ENCODE measurements at regions not wholly inside any gene's neighbourhood (a gene's known extent, or its start where the extent isn't known, plus 50 kb on each side); places are given as distances from the start of the nearest gene placed in this dataset.
"Not testable (repeated sequence)": the region's sequence is repeated elsewhere in the genome, so short reads cannot be mapped to it uniquely, and the experiment has no call there.

- DNase-seq, result no peak
Observed at GRCh38 chr6:154602296-154602695, 91.8 kb upstream of the CNKSR3 start.

DNA sequence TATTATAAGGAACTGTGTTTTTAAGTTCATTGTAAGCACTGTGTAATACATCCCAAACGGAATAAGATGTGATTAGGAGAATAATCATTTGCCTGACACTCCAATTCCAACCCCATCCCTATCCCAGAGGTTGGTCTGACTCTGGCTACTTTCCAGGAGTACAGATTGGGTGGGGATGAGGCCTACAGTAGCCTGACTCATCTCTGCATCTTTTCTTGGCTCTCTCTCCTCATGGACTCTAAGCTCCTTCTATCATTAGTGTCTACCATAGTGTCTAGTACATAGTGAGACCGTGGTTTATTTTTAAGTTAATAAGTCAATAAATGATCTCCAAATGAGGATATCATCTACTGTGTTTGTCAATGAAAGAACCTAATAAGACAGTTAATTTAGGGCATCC, 92.2 kb upstream of the CNKSR3 start:
- DNase-seq, result no peak

- no peak for DNase-seq
Observed at GRCh38 chr6:154604119-154604518, 93.6 kb upstream of the CNKSR3 start.

DNA sequence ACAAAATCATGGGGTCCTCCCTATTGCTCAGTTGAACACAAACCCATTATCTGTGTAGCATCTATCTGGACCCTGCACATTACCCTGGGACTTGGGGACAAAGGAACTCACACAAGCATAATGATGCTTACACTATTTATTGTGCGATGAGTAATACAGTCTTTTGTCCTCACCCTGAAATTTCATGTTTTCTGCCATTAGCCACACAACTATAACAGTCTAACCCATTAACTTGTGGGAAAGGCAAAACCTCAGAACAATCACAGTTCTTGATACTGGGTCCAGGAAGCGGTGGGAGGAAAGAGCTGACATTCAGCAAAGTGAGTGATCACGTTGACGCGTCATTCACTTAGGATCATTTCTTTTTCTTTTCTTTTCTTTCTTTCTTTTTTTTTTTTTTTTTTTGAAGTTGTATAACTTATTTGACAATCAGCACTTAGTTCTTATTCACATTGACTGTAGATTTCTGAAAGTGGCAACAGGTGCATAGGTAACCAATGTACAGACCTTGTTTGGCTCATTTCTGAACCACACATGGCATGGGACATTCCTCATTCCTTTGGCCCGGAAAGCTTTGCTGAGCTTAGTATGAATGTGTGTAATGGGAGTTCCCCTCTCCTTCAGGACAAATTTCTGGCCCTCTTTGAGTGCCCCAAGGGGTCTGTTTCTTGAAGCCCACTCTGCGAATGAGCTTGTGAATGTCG, 94.8 kb upstream of the CNKSR3 start:
- DNase-seq, result no peak

GRCh38 chr6:154605882-154606370, 95.4 kb upstream of the CNKSR3 start:
- no peak for DNase-seq

- no peak for DNase-seq
Observed at GRCh38 chr6:154606457-154606856, 96.0 kb upstream of the CNKSR3 start.

- DNase-seq, result no peak
Observed at GRCh38 chr6:154606860-154607259, 96.4 kb upstream of the CNKSR3 start.

GRCh38 chr6:154611241-154611640, 100.8 kb upstream of the CNKSR3 start:
- no peak for DNase-seq

DNA sequence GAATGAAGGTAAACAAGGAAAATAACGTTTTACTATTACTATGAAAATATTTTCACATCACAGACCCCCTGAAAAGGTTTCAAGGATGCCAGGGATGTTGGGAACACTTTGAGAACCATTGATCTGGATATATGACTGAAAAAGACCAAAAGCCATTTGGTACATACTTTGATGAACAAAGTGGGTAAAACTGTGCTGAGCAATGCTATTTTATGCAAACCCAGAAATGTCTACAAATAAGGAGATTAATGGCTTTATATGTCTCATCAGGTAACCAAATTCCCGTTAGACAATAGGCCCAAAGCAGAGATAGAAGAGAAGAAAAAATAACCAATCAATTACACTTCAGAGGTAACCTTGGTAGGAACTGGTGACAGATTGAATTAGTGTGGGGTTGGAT, 101.4 kb upstream of the CNKSR3 start:
- DNase-seq, result no peak

DNA sequence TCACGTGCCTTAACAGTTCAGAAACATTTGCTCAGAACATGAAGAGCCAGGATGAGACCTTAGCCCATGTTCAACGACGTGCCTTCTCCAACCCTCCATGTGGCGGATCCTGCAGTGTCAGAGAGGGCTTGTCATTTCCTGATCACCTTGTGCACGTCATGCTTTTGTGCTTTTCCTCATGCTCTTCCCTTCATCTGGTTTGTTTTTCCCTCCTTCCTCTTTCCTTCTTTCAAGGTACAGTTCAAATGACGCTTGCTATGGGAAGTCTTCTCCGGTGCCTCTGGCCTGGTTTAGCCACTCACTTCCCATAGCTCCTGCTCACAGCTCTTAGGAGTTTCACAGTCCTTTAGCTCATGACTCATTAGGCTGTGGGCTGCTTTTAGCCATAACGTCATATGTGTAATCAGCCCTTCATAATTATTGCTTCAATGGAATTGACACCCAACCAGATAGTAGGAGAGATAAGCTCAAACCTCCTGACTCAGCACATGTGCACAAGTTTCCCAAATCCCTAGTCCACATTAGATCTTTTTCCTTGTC, 102.7 kb upstream of the CNKSR3 start:
- no peak for DNase-seq

DNA sequence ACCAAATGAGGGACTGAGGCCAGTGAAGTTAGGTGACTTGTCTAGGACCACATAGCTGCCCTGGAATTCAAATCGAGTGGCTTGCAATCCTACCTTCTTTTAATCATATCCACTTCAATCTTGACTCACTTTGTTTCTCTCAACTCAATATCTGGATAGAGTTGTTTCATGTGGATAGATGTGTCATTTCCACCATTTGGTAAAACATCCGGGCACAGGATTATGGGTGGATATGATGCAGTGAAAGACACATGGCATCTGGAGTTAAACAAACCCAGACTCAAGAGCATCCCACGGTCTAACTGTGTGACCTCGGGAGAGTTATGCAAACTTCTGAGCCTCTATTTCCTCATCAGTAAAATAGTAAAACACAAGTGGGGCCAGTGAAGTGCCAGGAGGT, 103.6 kb upstream of the CNKSR3 start:
- no peak for DNase-seq

- no peak for DNase-seq
Observed at GRCh38 chr6:154614641-154615040, 104.2 kb upstream of the CNKSR3 start.

DNA sequence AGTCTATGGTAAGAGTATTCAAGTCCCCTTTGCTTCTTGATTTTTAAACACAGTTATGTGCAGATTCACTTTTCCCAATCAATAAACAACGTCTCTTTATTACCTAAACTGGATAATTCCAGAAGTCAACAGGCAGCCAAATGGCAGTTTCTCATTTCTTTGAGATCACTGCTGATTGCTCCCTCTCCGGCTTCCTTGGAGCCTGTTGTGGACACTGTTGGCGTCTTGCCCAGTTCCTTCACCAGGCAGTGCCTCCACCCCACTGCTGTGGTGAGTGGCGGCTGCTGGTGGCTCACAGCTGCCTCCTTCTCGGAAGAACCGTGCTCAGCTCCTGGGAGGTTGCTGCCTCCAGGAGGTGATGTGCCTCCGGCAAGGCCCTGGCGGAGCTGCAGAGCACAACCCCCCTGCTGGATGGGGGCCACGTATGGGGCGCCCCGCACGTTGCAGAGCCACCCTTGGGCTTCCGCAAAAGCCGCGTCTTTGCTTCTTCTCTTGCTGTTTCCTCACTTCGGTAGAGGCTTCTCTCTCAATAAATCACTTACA, 105.1 kb upstream of the CNKSR3 start:
- peak; percentile 73 for DNase-seq

GRCh38 chr6:154617175-154617574, 106.7 kb upstream of the CNKSR3 start:
- DNase-seq, result no peak

- DNase-seq, result peak; percentile 54
Observed at GRCh38 chr6:154619146-154619545, 108.7 kb upstream of the CNKSR3 start.

DNA sequence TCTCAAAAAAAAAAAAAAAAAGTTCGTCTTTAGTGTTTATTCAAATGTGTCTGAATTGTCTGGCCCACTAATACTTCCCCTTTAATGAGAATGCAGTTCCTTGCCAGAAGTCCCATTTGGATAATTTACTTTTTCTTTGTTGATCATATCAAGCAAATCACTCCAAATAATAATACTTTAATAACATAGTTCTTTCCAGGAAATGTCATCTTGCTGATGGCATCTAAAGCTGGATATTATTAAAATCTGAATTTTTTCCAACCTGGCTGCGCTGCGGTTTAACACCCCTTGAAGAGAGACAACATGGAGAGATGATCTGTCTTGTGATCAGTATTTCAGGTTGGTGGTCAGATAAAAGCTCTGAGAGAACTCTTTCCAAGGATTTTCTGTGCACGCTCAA, 111.2 kb upstream of the CNKSR3 start:
- no peak for DNase-seq

DNA sequence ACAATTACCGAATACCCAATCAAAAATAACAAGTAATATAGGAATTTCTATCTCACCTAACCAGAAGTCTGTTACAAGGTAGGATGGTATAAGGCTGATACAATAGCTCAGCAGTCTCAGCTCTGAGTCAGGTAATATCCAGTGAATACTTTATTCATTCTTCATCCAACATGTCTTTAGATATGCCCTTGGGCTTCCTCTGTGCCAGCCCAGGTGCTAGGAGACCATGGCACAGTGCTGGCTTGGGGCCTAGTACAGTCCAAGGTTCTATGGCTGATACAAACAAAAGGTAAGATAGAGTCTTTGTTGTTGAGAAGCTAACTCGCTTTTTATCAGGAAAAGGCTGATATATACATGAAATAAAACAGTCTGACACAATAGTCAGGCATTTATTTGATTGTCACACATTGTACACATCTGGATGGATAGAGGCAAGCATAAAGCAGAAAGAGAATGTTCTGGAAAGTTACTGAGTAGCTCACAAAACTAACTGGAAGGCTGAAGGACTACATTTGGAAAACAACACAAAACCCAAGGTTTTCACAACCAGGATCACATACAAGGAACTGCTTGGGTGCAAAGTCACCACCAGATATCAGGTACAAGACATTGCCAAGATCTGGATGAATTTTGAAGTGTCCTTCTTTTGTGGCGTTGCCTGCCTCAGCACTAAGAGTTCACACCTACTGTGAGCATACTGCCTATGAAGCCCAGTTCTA, 110.4 kb upstream of the SCAF8 start:
- DNase-seq, result no peak

DNA sequence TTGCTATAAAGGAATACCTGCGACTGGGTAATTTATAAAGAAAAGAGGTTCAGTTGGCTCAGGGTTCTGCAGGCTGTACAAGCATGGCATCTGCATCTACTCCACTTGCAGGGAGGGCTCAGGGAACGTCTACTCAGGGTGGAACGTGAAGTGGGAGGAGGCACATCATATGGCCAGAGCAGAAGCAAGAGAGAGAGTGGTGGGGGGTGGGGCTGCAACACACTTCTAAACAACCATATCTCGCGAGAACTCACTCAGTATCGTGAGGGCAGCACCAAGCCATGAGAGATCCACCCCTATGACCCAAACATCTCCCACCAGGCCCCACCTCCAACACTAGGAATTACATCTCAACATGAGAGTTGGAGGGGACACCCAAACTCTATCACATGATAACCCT, 109.8 kb upstream of the SCAF8 start:
- DNase-seq, result no peak

DNA sequence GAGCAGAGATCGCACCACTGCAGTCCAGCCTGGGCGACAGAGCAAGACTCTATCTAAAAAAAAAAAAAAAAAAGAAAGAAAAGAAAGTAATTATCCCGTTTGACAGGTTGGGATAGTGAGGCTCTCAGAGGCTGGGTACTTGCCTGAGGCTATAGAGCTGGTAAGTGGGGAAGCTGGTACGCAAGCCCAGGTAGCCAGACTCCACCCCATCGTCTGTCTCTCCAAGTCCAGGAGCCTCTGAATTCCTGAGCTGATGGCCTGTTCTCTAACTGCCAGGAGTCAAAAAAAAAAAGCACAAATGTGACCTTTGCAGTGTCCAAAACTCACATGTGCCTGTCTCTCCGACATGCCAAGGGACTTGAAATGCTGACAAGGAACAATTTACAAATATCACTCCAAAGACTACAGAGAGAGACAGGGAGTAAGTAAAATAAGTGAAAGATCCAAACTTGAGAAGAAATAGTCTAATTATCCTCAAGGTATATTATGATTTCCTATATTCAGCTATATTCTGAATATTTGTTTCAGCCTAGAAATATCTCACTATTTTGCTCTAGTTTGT, 109.1 kb upstream of the SCAF8 start:
- no peak for DNase-seq

DNA sequence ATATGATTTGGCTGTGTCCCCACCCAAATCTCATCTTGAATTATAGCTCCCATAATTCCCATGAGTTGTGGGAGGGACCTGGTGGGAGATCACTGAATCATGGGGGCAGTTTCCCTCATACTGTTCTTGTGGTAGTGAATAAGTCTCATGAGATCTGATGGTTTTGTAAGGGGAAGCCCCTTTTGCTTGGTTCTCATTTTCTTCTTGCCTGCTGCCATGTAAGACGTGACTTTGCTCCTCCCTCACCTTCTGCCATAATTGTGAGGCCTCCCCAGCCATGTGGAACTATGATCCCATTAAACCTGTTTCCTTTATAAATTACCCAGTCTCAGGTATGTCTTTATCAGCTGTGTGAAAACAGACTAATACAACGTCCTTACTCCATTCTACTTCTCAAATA, 108.5 kb upstream of the SCAF8 start:
- not testable (repeated sequence) for DNase-seq

DNA sequence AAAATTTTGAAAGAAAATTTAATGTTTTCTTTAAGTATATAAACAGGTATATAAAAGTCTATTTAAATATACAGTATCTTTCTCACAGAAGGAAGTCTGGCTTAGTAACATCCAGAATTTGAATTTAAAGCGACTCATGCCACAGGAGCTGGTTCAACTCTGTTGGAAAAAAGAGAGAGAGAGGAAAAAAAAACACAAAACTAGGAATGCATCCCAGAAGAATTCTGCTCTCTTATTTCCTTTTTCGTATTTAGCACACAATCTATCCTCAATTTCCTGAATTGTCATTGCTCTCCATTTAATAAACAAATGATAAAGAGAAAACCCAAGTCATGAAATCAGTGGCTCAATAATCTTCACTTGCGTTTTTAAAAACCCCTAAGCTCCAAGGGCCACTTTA, 107.5 kb upstream of the SCAF8 start:
- DNase-seq, result no peak

DNA sequence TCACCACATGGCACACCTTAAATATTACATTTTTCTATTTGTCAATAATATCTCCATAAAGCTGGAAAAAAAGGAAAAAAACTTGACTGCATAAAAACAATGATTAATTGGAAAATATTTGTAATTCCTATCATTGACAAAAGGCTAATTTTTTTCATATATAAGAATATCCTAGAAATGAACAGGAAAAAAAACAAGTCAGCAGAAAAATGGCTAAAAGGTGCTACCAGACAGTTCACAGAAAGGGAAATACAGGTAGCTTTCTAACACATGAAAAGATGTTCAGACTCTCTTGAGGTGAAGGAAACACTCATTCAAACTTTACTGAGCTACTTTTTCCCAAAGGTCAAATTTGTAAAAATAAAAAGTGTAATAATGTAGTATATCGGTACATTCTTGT, 104.1 kb upstream of the SCAF8 start:
- no peak for DNase-seq

- no peak for DNase-seq
Observed at GRCh38 chr6:154632119-154632518, 101.1 kb upstream of the SCAF8 start.

GRCh38 chr6:154637392-154637791, 95.8 kb upstream of the SCAF8 start:
- DNase-seq, result no peak
